OCI-LY1 (cell line): ENCODE measurements at regions not wholly inside any gene's neighbourhood (a gene's known extent, or its start where the extent isn't known, plus 50 kb on each side); places are given as distances from the start of the nearest gene placed in this dataset.
"Not testable (repeated sequence)": the region's sequence is repeated elsewhere in the genome, so short reads cannot be mapped to it uniquely, and the experiment has no call there.

Experiments used
- EZH2 ChIP-seq: fragments of 200-600 bp; sonication (generic), shearing (Covaris generic); IDR thresholded peaks from 2 replicates; pipeline ENCODE4 v1.8.0; 2017; ENCODE audit warnings: borderline replicate concordance, mixed run types, mild to moderate bottlenecking, antibody characterized with exemption, low read length, moderate library complexity, mixed read lengths
- TF ChIP-seq, protein P1 (sequence below): fragments of 200-600 bp; sonication (generic), shearing (Covaris generic); IDR thresholded peaks from 2 replicates; pipeline ENCODE4 v1.5.1; 2017; ENCODE audit warnings: mild to moderate bottlenecking, antibody characterized with exemption, low read length, moderate library complexity, mixed read lengths

DNA sequence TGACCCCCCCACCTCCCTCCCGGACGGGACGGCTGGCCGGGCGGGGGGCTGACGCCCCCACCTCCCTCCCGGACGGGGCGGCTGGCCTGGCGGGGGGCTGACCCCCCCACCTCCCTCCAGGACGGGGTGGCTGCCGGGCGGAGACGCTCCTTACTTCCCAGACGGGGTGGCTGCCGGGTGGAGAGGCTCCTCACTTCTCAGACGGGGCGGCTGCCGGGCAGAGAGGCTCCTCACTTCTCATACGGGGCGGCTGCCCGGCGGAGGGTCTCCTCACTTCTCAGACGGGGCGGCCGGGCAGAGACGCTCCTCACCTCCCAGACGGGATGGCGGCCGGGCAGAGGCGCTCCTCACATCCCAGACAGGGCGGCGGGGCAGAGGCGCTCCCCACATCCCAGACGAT is 84.7 kb downstream of the OR2B2 start:
- TF ChIP-seq, protein P1, sequence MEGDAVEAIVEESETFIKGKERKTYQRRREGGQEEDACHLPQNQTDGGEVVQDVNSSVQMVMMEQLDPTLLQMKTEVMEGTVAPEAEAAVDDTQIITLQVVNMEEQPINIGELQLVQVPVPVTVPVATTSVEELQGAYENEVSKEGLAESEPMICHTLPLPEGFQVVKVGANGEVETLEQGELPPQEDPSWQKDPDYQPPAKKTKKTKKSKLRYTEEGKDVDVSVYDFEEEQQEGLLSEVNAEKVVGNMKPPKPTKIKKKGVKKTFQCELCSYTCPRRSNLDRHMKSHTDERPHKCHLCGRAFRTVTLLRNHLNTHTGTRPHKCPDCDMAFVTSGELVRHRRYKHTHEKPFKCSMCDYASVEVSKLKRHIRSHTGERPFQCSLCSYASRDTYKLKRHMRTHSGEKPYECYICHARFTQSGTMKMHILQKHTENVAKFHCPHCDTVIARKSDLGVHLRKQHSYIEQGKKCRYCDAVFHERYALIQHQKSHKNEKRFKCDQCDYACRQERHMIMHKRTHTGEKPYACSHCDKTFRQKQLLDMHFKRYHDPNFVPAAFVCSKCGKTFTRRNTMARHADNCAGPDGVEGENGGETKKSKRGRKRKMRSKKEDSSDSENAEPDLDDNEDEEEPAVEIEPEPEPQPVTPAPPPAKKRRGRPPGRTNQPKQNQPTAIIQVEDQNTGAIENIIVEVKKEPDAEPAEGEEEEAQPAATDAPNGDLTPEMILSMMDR = not testable (repeated sequence)
- not testable (repeated sequence) for TF ChIP-seq EZH2
